ENCODE measurements at regions not wholly inside any gene's neighbourhood (a gene's known extent, or its start where the extent isn't known, plus 50 kb on each side); places are given as distances from the start of the nearest gene placed in this dataset.

DNA sequence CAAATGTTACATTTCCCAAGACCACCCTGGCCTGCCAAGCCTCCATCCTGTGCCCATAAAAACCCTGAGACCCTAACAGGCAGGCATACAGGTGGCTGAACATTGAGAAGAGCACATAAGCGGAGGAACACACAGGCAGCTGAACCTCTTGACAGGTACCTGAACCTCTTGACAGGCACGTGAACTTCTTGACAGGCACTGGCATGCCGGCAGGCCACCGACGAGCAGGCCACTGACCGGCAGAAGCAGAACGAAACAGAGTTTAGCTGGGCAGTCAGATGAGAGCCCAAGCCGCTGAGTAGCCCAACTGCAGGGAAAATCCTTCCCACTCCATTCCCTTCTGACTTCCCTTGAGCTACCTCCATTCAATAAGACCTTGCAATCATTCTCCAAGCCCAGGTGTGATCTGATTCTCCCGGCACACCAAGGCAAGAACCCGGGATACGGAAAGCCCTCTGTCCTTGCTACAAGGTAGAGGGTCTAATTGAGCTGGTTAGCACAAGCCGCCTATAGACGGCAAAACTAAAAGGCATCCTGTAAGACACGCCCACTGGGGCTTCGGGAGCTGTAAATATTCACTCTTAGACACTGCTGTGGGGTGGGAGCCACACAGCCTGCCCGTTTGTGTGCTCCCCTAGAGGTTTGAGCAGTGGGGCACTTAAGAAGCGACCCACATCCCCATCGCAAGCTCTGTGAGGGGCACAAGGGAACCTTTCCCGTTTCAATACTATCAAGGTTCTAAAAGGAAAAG lies 2613.9 kb upstream of the PCDH20 start:
- no peak for ATAC-seq

- no peak for ATAC-seq
These were observed 2612.9 kb upstream of the PCDH20 start for GRCh38 chr13:64028551-64028950.

DNA sequence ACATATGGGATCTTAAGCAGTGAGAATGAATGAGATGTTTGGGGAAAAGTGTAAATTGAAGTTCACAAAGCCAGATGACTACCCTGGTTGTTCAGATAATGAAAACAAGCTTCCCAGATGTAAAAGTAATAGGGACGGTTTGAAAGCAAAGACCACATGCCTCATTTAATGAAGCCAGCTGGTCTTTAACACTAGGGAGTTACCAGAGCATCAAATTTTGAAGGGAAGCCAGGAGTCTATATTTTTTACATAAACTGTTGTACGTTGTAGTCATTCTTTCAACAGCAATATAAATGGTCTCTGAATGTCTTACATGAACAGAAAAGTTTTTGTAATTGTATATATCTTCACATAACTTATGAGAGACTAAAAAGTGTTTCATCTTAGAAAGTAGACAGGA lies 2604.5 kb upstream of the PCDH20 start:
- ATAC-seq: no peak

DNA sequence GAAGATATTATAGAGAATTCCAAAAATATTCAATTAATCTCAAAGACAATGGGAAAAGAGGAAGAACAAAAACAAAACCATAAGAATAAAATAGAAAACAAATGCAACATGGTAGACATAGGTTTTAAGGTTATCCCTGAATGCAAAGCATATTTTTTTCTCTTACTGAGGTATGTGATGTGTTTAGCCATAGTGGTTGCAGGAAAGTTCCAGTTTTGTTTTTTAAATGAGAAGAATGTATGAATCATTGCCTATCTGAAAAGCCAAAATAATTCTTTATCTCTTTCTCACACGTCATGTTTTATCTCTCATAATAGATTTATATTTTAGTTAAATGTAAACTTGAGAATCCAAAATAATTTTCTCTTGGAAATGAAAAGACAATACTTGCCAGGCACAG lies 2591.7 kb upstream of the PCDH20 start:
- ATAC-seq: no peak

- no peak for ATAC-seq
These were observed 2584.7 kb upstream of the PCDH20 start for GRCh38 chr13:64000321-64000720.

- no peak for ATAC-seq
These were observed 2584.1 kb upstream of the PCDH20 start for GRCh38 chr13:63999614-64000305.

- no peak for ATAC-seq
These were observed 2567.7 kb upstream of the PCDH20 start for GRCh38 chr13:63983366-63983765.

DNA sequence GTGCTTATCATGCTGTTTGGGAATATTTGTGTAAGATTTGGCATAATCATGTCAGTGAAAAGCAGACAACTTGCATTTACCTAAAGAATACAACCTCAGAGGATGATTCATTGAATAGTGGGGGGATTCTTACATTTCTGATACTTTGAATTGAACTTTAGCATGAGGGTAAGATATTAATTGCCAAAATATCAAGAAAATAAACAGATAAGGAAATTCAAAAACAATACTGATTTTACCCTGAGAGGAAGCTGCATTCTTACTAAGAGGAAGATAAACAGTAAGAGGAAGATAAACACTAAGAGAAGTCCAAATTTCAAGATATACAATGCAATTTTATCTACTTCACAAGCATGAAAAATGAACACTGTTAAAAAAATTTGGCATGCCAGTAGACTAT lies 2564.3 kb upstream of the PCDH20 start:
- no peak for ATAC-seq

DNA sequence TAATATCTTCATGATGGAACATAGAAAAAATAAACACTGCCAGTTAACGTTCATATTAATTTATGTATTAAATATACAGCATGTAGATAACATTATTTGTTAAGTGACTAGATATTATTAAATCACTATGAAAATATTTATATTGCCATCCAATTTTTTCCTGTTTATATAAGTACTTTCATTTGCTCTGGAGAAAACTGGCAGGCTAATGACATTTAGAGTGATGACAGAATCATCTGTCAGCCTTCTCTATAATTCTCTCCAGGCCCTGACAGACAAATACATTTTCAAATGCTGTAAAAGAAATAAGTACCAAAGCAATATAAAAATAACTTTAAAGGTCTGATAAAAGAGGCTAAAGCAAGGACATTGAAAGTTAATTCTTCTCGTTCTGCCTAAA lies 2556.7 kb upstream of the PCDH20 start:
- no peak for ATAC-seq

GRCh38 chr13:63954683-63955082 lies 2539.0 kb upstream of the PCDH20 start:
- no peak for ATAC-seq

DNA sequence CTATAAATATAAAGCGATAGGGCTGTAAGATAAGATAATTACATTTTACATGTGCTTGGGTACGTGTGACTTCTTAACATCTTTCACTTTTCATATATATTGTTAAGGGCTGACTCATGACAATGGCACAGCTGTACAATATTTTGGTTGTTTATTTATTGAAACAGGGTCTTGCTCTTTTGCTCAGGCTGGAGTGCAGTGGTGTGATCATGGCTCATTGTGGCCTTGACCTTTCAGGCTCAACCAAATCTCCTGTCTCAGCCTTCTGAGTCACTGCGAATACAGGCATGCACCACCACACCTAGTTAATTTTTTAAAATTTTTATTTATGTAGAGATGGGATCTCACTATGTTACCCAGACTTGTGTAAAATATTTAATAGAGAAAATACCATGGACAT lies 2532.4 kb upstream of the PCDH20 start:
- ATAC-seq: no peak

DNA sequence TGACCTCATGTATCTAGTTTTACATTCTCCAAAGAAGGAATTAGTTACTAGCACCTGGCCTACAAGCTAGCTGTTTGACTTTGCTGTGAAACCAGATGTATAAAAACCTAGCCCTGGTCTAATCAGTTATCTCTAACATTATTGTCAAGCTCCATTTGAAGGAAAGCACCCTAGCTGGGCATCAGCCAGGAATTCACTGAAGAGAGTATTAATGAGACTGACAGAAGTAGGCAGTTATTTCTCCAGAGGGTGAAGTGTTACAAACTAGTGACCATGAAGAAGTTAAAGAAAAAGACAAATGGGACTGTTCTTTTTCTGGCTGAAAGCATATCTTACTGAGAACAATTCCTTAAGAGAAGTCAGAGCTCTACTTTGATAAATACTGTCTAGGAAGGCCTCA lies 2529.3 kb upstream of the PCDH20 start:
- ATAC-seq: no peak

- no peak for ATAC-seq
These were observed 2526.7 kb upstream of the PCDH20 start for GRCh38 chr13:63942372-63942771.

DNA sequence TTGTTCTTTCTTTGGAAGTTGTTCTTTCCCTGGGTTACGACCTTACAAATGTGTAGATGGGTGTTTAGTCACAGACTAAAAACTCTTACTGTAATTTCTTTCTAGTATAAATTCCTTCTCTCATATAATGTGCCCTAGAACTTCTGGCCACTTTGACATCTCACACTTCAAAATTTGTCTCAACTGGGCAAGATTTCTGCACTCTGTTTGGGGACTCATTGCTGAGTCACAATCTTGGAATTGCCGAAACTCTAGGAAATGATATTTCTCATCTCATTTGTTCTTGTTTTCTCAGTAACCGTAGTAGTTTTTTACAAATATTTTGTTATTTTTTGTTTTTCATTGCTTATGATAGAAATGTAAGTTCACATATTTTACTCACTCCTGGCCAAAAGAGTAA lies 2523.2 kb upstream of the PCDH20 start:
- no peak for ATAC-seq

- ATAC-seq: no peak
These were observed 2494.9 kb upstream of the PCDH20 start for GRCh38 chr13:63910511-63910910.

DNA sequence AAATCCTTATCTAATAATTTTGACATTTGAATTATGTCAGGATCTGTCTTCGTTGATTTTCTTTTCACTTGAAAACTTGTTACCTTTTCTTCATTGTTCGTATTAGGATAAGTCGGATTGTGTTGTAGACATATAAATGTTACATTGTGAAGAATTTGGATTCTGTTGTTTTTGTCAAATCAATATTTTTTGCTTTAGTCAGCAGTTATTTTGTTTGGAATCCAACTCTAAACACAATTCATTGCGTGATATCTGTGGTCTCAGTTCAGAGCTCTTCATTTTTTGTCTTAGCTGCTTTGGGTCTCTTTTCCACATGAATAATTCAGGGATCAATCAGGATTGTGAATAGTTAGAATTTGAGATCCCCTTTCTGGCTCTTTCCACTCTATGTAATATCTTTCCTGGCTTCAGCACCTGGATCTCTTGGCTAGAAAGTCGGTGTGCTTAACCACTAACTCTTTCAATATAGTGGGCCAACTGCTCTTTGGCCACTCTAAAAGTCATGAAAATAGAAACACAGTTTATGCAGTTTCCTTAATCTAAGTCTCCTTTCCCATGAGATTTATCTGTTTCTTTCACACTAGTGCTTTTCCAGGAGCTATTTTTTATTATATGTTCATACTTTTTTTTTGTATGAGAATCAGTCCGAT lies 2494.2 kb upstream of the PCDH20 start:
- no peak for ATAC-seq

- no peak for ATAC-seq
These were observed 2486.5 kb upstream of the PCDH20 start for GRCh38 chr13:63902141-63902540.

DNA sequence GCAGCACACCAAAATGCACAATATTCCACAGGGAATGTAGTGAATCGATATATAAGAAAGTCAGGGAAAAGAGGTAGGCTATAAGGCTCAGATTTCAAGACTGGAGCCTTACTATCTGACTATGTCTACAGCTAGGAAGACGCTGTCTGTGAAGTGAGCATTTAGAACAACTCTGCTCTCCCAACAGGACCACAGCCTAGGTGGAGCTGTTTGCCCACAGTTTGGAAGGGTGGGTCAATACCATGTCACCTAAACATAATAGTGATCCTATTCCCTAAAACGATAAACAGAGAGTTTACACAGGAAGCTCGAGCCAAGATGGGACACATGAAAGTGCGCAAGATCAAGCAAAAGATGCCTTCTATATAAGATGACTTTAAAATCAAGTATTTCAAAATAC lies 2486.0 kb upstream of the PCDH20 start:
- ATAC-seq: no peak

- no peak for ATAC-seq
These were observed 2484.8 kb upstream of the PCDH20 start for GRCh38 chr13:63900406-63900805.

DNA sequence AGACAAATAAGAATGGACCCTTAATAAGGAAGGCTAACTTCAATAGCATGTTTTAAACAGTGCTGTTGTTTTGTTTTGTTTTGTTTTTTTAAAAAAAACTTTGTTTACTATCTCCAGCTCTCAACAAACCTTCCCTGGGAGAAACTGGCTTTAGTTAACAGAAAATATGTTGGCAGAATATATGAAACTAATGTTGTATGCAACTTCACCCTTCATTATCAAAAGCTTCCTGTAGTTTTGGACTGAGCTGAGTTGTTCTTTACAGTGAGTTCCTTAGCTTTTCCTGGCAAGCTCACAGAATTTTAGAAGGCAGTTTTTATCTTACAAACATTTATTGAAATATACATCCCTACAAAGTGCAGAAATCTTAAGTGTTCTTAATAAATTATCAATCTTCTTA lies 2480.7 kb upstream of the PCDH20 start:
- no peak for ATAC-seq

DNA sequence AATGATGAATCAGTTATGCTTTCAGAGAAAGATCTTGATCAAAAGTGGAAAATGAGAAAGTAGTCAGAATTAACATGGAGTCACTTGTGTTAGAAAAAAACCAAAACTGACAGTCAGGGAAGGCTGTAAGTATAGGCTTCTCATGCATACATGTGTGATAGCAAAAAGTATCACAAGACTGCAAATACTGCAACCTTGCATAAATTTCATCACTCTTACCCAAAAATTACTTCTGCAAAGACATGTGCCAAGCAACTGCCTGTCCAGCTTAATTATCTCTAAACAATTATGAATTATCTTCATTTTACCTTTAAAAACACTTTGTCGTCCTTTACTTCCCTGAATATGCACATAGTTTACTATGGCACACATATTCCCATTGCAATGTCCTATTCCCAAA lies 2466.4 kb upstream of the PCDH20 start:
- ATAC-seq: no peak

DNA sequence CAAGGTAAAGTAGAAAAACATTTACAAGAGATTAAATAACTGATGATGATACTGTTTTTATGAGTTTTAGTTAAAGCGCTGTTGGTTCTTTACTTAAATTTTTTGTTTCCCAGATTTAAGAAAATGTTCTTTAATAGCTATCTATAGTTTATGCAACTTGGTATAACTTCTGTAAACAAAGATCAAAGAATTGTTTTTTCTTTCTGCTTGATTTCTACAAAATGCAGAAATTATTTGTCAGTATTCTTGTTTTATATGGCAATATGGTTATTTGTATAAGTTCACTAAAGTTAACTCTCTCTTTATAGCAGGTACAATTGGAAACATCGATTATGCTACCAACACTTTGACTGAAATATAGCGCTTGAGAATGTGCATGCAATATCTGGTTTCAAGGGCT lies 2465.1 kb upstream of the PCDH20 start:
- no peak for ATAC-seq

DNA sequence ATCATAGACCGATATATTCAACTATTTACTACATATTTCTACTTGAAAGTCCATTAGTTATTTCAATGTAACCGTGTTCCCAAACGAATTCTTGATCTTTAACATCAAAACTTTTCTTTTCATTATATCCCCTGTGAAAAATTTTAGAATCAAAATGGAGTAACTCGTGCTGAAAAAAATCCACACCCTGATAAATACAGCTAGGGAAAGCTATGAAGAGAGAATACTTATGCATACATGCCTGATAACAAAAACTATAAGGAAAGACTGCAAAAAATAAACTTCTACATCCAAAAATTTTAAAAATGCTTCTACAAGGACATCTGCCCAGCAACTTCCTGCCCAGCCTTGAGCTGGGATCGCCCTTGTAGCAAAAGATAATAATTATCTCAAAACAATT lies 2458.3 kb upstream of the PCDH20 start:
- no peak for ATAC-seq
